ENCODE measurements at regions not wholly inside any gene's neighbourhood (a gene's known extent, or its start where the extent isn't known, plus 50 kb on each side); places are given as distances from the start of the nearest gene placed in this dataset.

DNA sequence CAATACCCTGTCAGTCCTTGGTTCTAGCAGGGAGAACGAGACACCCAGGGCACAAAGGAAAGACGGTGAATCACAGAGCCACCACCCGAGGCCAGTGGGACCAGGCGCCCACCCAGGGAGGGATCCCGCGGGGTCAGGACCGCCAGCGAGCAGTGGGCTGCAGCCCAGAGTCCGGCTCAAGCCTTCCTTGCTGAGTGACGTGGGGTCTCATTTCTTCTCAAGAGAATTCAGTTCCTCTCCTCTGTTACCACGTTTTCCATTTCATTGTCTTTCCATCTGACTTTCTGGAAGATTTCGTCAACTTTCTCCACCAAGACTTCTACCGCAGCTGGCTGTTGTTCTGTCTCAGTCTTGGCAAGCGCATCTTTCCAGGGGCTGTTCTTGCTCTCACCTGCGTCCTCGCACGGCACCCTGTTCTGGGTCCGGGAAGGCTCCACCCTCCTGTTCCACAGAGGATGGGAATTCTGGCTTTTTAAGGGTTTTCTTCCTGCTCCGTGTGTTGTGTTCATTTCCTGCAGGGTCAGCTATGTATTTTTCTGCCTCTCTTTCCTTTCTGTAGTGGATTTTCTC, 248.6 kb downstream of the NDUFA10 start:
- no peak for DNase-seq

DNA sequence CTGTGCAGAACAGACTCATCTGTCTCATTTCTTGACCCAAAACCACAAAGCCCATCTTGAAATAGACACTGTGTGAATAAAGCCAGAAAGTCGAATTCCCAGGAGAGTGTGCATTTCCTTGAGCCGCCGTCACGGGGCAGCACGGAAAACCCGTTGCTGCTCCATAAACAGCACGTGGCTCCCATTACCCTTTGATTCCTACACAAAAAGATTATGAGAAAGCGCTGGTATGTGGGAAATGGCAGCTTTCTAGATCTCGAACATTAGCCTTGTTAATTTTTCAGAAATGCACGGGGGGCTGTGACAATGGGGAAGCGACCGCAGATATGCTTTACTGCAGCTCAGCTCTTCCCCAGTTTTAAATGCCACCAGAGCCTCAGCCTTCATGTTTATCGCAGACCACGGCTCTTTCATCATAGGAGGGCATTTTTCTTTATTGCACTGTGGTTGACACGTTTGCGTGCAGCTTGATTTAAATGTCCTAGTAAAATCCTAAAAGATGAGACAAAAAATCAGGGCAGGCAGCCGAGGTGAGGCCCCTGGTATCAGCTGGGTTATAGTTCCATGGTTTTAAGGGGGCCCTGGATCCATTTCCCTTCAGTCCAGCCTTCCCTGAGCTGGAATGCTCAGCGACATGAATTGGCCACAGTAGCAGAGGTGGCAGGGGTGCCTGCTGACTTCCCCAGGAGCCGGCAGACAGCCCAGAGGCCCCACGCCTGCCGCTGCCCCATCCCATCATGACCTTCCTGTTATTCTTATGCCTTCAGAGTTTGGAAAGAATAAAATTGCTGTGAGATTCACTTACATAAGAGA, 249.3 kb downstream of the NDUFA10 start:
- DNase-seq: no peak

DNA sequence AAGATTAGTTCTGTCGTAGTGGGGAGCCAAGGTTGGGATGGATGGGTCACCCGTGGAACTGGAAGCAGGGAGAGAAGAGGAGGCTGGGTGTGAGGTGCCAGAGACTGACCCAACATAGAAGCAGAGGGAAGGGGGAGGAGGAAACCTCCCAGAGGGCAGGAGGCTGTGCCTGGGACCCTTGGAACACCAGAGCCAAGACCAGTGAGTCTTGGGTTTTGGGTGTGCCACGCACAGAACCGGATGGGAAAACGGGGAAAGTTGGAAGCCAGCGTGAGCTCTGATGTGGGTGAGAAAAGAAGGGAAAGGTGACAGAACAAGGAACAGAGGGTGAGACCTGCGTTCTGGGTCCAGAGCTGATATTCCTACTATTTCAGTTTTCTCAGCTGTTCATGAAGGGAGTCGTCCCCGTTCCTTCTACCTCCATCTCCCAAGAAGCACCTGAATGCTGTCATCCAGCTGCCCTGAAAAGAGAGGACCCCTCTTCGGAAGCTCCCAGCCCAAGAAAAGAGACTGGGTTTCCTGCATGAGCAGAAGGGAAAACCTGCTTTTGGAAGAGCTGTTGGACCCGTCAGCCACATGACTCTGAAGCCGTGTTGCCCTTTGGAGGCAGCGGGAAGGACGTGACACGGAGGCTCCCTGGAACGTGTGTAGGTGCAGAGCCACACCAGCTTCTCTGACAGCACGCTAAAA, 250.1 kb downstream of the NDUFA10 start:
- DNase-seq: no peak

DNA sequence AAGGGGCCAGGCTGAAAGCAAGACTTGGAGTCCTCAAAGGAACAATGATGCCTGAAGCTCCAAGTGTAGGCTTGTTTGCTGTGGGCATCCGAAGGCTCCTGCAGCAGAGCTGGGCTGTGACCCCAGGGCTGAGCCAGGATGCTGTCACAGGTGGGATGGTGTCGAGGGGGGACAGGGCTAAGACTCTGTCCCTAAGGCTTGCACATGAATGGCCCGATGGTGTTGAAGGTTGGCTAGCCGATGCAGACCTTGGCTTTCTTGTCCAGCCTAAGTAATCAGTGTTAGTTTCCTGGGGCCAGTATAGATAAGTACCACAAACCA, 251.0 kb downstream of the NDUFA10 start:
- no peak for DNase-seq

DNA sequence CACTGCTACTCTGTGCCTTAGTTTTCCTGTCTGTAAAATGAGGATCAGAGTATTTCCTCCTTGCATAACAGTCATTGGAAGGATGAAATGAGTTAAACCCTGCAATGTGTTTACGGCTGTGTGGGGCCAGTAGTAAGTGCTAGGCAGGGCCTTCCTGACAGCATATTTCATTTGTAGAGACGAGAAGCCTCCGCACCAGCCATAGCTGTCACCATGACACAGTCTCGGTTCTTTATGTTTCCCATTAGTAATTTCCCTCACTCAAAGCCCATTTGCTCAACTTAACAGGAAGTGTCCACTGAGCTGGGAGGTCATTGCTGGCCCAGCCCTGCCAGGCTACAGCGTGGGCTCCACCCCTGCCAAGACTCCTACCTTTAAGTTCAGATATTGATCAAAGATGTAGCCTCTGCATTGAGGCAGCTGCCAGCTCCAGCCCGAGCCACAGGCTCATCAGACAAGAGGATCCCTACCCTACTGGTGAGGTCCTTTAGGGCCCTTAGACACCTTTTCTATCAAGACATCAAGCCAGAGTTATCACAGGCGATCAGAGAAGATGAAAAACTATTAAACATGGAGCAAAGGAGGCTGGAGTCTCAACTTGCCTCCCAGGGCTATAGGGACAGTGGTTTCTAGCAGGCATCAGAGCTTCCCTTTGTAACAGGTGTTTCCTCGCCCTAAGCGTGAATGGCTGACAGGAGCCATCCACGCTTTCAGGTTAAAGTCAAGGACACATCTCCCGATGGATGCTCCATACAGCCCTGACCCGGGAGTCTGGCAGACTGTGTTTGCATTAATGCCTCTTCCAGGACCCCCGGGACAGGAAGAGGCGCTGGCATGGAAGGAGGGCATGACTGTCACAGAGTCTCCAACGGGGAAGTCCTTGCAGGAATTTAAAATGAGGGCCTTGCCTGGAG, 251.7 kb downstream of the NDUFA10 start:
- DNase-seq: no peak

DNA sequence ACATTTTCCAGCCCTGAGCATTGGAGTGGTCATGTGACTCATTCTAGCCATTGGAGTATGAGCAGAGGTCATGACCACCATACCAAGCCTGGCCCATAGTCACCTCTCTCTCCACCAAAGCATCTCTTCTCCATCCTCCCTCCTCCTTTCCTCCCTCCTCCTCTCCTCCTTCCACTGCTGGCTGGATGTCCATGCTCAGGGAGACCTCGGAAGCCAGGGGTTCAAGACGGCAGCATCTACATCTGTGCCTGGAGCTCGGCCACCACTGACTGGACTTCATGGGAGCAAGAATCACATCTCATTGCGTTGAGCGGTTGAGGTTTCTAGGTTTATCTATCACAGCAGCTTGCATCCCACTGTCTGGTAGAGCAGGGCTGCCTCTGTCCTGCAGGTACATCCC, 252.4 kb downstream of the NDUFA10 start:
- DNase-seq: no peak

DNA sequence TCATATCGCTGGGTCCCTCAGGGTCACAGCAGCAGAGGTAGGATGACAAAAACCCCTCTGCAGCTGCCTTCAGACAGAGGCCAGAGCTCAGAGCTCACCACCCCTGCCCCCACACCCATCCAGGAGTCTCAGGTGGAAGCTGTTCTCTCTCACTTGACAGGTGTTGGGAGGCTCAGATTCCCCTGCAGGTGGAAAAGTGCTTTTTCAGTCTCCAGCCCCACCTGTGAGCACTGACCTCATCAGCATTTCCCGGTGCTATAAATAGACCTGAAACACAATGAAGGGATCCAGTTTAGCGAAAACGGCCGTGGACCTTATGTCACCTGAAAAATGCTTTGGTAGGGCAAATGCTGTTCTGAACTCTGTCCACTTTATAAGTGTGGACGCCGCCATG, 254.9 kb downstream of the NDUFA10 start:
- DNase-seq: no peak

DNA sequence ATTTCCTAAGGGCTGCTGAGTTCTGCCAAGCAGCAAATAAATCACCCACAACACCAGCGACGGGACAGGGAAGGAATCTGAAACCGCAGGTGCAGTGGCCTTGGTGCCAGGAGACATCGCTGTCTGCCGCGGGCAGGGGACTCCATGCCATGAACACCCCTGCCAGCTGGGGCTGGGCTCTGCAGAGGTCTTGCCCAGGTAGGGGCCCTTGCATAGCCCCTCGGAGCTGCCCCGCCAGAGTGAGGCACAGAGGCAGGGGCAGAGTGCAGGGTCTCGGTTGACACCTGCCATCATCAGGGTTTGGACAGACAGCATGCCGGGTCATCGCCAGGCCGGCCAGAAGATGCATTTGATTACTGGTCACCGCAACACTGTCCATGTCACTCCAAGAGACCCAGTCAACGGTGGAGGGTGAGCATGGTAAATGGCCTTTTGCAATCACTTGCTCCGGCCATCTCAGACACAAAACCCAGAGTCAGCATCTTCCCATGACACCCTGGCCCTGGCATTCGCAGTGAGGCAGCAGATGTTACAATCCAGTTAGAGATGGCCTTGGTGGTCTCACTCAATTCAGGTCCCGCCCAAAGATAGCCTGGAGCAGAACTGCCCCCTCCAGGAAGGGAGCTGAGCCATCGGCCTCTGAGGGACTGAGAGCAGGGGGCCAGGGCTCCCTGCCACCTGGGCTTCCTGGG, 255.4 kb downstream of the NDUFA10 start:
- DNase-seq: no peak

DNA sequence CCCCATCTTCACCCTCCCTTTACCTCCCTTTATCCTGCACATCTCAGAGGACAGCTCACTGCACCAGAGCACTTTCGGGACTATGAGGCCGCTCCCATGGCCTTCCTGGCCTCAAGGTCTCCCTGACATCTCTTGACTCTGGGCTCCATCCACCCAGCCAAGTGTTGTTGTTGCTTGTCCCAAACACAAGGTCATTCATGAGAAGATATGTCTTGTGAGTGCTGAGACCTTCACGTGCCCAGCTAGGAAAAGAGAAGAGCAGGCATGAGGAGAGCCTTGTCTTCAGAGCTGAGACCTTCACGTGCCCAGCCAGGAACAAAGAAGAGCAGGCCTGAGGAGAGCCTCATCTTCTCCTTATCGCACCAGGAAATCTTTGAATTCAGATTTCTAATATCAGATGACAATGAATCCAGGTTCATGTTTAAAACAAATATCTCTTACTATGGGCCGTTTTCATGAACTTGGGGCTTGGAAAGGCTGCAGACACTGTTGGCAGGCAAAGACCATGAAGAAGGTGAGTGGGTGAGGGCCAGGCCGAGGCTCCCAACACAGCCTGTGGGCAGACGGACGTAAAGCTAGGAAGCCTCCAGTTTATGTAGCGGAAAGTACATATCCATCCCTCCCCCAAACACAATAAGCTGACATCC, 256.1 kb downstream of the NDUFA10 start:
- no peak for DNase-seq

DNA sequence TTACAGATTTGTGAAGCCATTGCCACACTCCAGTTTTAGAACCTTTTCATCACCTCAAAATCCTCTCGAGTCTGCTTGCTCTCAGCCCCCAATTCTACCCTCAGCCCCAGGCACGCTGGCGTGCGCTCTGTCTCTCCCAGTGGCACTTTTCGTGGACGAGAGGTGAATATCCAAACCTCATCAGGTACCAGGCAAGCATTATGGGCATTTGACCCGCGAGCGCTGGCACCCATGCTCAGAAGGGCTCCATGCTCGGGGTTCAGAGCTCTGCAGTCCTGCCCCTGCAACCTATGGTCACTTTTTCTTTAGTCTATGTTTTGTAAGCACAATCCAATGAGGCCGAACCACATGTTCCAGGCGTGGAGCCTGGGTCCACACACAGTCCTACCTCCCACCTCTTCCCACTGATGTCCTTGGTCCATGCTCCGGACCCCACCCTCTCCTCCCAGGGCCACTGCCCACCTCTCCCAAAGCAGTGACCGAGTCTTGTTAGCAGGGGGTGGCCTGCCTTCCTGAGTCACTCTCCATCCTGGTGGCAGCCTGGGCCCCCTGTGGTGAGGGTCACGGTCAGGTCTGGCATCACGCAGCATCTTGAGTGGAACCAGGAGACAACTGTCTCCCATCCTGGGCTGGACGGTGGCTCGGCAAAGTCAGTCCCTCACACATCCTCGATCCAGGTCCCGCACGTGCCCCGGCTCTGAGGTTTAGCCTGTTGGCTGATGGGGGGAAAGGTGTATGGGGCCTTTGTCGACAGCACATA, 256.9 kb downstream of the NDUFA10 start:
- DNase-seq: no peak

DNA sequence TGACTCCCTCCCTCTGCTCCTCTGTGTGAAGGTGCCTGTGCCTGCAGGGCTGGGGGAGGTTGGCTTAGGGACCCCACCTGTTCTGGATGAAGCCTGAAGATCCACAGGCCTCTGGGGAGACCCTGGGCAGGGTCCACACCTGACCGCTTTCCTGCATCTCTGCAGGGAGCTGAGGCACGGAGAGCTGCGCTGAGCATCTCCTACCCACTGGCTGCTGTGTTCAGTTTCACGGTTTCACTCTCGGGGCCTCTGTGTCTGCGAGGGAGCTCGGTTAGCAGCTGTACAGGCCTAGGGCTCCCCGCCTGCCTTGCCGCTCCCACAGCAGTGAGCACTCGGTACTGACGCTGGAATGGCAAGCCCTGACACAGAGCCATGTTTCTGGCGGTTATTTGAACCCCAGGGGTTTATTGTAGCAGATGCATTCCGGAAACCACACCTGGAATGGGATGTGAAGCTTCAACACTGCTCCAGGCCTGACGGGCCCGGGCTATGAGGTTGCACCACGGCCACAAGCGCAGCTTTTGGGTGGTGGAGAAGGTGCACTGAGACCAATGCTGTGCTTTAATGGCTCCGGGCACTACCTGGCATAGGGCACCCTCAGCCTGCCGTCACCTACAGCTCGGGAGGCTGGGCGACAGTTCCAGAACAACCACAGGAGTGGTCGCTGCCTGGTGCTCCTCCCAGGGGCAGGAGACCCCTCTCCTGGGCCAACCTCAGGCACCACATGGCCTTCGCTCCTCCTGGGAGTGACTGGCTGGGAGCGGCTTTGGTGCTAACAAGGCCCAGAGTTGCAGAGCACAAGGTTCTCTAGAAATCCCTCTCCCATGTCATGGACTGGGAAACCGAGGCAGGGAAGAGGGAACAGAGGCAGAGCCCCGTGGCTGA, 257.9 kb downstream of the NDUFA10 start:
- DNase-seq: no peak

DNA sequence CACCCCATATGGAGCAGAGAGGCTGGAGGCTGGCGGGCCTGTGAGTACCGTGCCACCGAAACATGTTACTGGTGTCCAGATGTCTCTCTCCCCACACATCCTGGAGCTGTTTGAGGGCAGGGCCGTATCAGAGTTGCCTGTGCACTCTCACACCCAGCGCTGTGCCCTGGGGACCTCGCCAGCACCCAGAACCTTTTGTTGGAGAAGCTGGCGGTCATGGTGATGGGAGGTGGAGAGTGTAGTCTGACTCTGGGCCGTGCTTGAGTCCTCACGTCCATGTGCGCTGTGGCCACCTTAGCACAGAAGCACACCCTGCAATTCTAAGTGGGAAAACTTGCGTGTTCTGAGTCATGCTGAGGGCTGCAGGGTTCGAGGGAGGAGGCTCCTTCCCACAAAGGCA, 259.2 kb downstream of the NDUFA10 start:
- DNase-seq: no peak

DNA sequence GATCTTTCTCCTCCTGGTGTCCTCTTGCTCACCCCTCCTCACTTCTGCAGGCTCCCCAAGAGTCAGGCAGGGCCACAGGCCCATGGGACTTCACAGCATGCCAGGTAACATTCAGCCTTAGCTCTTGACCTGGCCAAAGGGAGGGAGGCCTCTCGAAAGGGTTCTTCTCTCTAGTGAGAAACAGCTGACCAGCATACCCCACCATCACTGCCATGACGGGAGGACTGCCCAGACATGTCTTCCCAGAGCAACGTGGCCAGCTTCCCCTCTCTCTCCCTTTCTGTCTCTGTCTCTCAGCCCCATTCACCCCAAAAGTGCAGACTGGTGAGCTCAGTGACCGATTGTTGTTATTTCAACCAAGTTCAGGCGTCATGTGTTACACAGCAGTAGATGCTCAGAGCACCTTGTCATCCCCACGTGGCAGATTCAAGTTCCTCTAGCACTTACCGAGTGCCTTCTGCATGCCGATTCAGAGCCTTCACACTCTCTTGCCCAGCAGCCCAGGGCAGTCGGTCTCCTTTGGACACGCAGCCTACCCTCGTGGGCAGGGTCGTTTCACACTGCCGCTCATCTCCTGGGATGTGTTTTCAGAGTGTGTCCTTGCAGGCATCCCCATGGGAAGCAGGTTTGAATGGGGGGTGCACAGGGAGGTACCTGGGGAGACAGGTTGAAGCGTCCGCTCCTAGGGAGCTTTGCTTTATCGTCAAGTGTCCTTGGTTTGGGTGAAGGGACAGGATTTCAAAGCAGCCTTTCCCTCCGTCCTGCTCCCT, 259.9 kb downstream of the NDUFA10 start:
- DNase-seq: no peak

DNA sequence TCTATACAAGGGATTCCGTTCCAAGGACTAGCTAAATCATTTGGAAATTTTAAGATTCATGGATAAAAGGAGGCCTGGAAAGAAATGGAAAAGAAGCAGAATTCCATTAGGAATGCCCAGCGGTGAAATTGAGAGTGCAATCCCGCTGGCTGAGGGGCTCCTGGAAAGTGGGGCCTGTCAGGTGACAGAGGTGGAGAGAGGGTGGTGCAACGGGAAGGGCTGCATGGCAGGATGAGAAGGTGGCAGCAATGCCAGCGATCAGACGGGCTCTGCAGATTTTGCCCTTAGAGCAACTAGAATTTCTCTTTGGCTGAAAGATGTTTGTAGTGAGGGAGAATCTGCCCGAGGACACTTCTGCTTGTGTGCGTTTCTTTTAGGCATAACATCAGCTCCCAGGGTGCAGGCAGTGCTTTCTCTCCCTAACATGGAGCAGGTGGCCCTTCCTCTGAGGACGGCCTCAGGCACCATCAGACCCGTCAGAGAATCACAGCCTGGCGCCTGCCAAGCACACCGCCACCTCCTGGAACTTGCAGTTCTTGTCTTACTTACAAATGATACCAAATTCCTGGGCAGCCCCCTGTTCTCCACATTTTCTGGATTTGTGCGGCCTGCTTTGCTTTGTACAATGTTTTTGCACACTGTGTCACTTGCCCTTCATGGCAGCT, 261.6 kb downstream of the NDUFA10 start:
- no peak for DNase-seq

DNA sequence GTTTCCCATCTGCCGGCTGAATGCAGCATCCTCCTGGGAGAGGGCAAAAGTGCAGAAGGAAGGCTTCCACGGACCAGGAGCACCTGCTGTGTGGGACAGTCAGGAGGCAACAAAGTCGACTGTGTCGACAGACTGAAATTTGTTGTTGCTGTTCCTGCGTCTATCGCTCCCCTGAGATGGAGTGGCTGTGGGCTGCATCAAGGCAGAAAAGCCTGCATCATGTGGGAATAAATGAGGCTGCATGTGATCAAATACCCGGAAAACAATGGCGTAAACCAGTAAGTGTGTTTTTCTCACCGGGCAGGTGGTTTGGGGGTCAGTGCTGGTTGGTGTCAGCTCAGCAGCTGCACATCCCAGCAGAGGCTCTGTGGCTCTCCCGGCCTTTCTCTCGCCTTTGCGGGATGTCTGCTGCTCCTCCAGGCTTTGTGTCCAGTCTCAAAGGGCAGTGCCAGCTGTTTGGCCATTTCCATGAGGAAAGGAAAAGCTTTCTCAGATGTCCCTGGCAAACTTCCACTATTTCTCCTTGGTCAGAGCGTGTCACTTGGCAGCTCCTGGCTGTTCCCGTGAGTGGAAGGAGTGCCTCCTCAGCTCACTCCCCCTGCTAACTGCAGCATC, 262.4 kb downstream of the NDUFA10 start:
- no peak for DNase-seq

DNA sequence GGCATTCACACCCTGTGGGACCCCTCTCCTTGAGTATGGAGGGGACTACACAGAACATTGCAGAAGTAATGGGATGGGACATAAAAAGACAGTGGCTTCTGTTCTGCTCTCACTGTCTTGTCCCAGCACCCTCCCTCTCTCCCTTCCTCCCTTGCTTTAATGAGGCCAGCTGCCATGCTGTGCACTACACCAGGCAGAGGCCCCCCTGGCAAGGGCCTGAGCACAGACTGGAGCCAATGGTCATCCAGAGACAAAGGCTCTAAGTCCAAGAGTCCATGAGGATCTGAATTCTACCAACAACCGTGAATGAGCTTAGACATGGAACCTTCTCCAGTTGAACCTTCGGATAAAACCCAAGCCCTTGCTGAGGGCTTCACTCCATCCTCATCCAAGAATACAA, 263.0 kb downstream of the NDUFA10 start:
- DNase-seq: no peak

DNA sequence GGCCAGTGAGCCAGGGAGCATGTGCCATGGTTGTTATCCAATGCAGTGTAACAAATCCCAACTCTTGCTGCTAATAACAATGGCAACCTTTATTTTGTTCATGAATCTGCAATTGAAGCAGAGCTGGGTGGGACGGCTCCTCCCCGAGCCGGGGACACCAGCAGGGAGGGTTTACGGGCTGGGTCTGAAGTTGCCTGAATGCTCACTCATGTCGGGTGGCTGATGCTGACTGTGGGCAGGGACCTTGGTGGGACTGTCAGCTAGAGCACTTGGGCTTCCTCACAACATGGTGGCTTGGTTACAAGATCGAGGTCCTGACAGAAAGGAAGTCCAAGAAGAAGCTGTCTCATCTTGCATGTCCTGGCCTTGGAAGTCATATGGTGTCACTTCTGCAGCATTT, 264.5 kb downstream of the NDUFA10 start:
- no peak for DNase-seq

DNA sequence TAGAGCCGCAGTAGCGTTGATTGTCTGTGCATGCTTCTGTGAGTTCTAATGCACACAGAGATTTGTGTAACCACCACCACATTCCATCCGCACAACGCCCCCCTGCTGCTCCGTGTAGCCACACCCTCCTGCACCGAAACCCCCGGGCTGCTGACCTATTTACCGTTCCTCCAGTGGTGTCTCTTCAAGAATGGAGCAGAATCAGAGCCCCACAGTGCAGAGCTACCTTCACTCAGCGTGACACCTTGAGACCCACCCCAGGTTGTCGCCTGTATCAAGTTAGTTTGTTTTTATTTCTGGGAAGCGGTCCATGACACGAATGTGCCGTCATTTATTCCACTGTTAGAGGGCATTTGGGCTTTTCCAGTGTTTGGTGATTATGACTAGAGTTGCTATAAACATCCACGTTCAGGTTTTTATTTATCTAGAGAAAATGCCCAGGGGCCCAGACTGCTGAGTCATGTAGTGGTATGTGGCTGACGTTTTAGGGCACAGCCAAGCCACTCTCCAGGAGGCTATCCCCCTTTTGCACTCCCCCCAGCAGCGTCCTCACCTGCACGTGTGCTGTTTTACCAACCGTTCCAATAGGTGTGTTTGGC, 266.8 kb downstream of the NDUFA10 start:
- no peak for DNase-seq

All from Kasumi-1 (cell line).